SU-DHL-6 (cell line): ENCODE measurements at regions not wholly inside any gene's neighbourhood (a gene's known extent, or its start where the extent isn't known, plus 50 kb on each side); places are given as distances from the start of the nearest gene placed in this dataset.

Source experiments
- H2AFZ ChIP-seq: fragments of 200-600 bp; sonication (generic); 2 replicates; pipeline ENCODE4 v1.6.1; 2014; ENCODE audit warnings: low read depth, mild to moderate bottlenecking, moderate library complexity, mixed read lengths, antibody characterized with exemption, low read length; ENCODE audit not compliant: severe bottlenecking
- H3F3A ChIP-seq: fragments of 200-600 bp; shearing (Covaris generic); 2 replicates; pipeline ENCODE4 v1.6.0; 2016; ENCODE audit warnings: antibody characterized with exemption, mild to moderate bottlenecking; ENCODE audit not compliant: insufficient read depth
- H3K27ac ChIP-seq: fragments of 200-600 bp; sonication (generic); 2 replicates; pipeline ENCODE4 v1.5.1; 2016; ENCODE audit warnings: low read depth, mild to moderate bottlenecking, low read length, moderate library complexity, mixed read lengths
- H3K27me3 ChIP-seq: fragments of 200-600 bp; sonication (generic), shearing (Covaris generic); 2 replicates; pipeline ENCODE4 v1.6.0; 2014; ENCODE audit warnings: mild to moderate bottlenecking, low read length
- H3K36me3 ChIP-seq: fragments of 200-600 bp; sonication (generic); 2 replicates; pipeline ENCODE4 v1.6.1; 2014; ENCODE audit warnings: mild to moderate bottlenecking, low read length, mixed read lengths
- H3K4me2 ChIP-seq: fragments of 300-600, 200-600 bp; shearing (Covaris generic), sonication (generic); 2 replicates; pipeline ENCODE4 v1.6.0; 2014; ENCODE audit warnings: low read length, low read depth, mild to moderate bottlenecking; ENCODE audit not compliant: poor library complexity, severe bottlenecking
- H3K4me3 ChIP-seq: fragments of 200-600 bp; sonication (generic); 2 replicates; pipeline ENCODE4 v1.5.1; 2014; ENCODE audit warnings: antibody characterized with exemption, low read length, mild to moderate bottlenecking, mixed read lengths; ENCODE audit not compliant: insufficient read depth, poor library complexity, severe bottlenecking
- H3K79me2 ChIP-seq: fragments of 200-600 bp; sonication (generic); 2 replicates; pipeline ENCODE4 v1.6.1; 2014; ENCODE audit warnings: mild to moderate bottlenecking, low read length, moderate library complexity; ENCODE audit not compliant: insufficient read depth
- H3K9ac ChIP-seq: fragments of 200-600 bp; sonication (generic); 2 replicates; pipeline ENCODE4 v1.7.0; 2014; ENCODE audit warnings: mild to moderate bottlenecking, low read length
- H3K9me2 ChIP-seq: fragments of 200-600 bp; sonication (generic); replicated peaks from 2 replicates; pipeline ENCODE4 v1.6.1; 2014; ENCODE audit warnings: low read length; ENCODE audit not compliant: insufficient read depth
- H3K9me3 ChIP-seq: fragments of 200-600 bp; sonication (generic); 2 replicates; pipeline ENCODE4 v1.6.1; 2014; ENCODE audit warnings: low read length, mixed read lengths; ENCODE audit not compliant: insufficient read depth
- H4K20me1 ChIP-seq: fragments of 200-600 bp; sonication (generic); 2 replicates; pipeline ENCODE4 v1.6.1; 2014; ENCODE audit warnings: low read depth, mild to moderate bottlenecking, antibody characterized with exemption, low read length, moderate library complexity, mixed read lengths
- CTCF ChIP-seq: fragments of 200-600 bp; sonication (generic); IDR thresholded peaks from one replicate; pipeline ENCODE4 v1.5.1; 2017; ENCODE audit warnings: antibody characterized with exemption, mild to moderate bottlenecking, low read length, moderate library complexity; ENCODE audit not compliant: insufficient read depth, poor library complexity, severe bottlenecking
- EZH2phosphoT487 ChIP-seq: fragments of 200-600 bp; sonication (generic), shearing (Covaris generic); conservative IDR thresholded peaks from 2 replicates; pipeline ENCODE4 v1.6.1; 2018; ENCODE audit warnings: mild to moderate bottlenecking, antibody characterized with exemption, low read length, moderate library complexity, mixed read lengths

- no peaks in the 10 kb centered on the region for H3F3A ChIP-seq
- no peak overlapping the region for H3K9ac ChIP-seq
- no peaks in the 10 kb centered on the region for H3K27me3 ChIP-seq
- no peak overlapping the region for H3K4me2 ChIP-seq
- H3K36me3 ChIP-seq = no peaks in the 10 kb centered on the region
- TF ChIP-seq CTCF (no peak), EZH2phosphoT487 (no peak)
- no peaks in the 10 kb centered on the region for H4K20me1 ChIP-seq
- no peaks in the 10 kb centered on the region for H3K79me2 ChIP-seq
- no peak overlapping the region for H2AFZ ChIP-seq
- H3K4me3 ChIP-seq = no peak overlapping the region
- H3K9me3 ChIP-seq = no peaks in the 10 kb centered on the region
- H3K27ac ChIP-seq = no peak overlapping the region
- H3K9me2 ChIP-seq = no peaks in the 10 kb centered on the region
These were observed 100.0 kb downstream of the URB2 start for GRCh38 chr1:229726061-229726460.

GRCh38 chr1:229729916-229730315 is 103.9 kb downstream of the URB2 start:
- Histone ChIP-seq H3K4me2 (no peak overlapping the region), H4K20me1 (no peaks in the 10 kb centered on the region), H3K27ac (no peak overlapping the region), H3K79me2 (no peaks in the 10 kb centered on the region), H3K27me3 (no peaks in the 10 kb centered on the region), H3K36me3 (no peaks in the 10 kb centered on the region), H3F3A (no peaks in the 10 kb centered on the region), H3K4me3 (no peak overlapping the region), H3K9ac (no peak overlapping the region), H3K9me2 (no peaks in the 10 kb centered on the region), H3K9me3 (no peaks in the 10 kb centered on the region), H2AFZ (no peak overlapping the region)
- TF ChIP-seq CTCF (no peak), EZH2phosphoT487 (no peak)

DNA sequence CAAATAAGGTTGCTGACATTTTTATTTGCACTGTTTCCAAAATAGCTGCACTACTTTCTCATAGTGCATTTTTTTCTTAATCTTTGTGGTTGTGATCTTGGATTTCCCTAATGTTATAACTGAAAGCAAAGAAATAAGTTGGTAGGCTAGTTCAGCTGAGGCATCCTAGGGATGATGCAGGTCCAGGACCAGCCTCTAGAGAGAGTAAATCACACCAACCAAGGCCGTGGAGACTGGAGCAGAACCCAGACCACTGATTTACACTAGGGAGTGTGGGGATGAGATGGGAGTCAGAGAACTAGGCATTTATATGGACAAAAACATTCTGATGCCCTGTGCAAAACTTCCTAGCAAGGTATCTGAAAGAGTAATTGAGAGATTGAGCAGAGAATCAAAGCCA is 104.5 kb downstream of the URB2 start:
- no peak for TF ChIP-seq CTCF
- TF ChIP-seq EZH2phosphoT487 = no peak
- H3K4me2 ChIP-seq = no peak overlapping the region
- no peaks in the 10 kb centered on the region for H3K9me3 ChIP-seq
- H3K79me2 ChIP-seq = no peaks in the 10 kb centered on the region
- H4K20me1 ChIP-seq = no peaks in the 10 kb centered on the region
- H3F3A ChIP-seq = no peaks in the 10 kb centered on the region
- no peak overlapping the region for H3K27ac ChIP-seq
- no peaks in the 10 kb centered on the region for H3K27me3 ChIP-seq
- H2AFZ ChIP-seq = no peak overlapping the region
- no peaks in the 10 kb centered on the region for H3K9me2 ChIP-seq
- no peak overlapping the region for H3K4me3 ChIP-seq
- H3K36me3 ChIP-seq = no peaks in the 10 kb centered on the region
- H3K9ac ChIP-seq = no peak overlapping the region

- Histone ChIP-seq H3K79me2 (no peaks in the 10 kb centered on the region), H4K20me1 (no peaks in the 10 kb centered on the region)
- TF ChIP-seq CTCF (no peak), EZH2phosphoT487 (no peak)
These were observed 106.0 kb downstream of the URB2 start for GRCh38 chr1:229732061-229732460.

More at GRCh38 chr1:229732061-229732460, 106.0 kb downstream of the URB2 start:
- no peaks in the 10 kb centered on the region for H3K9me2 ChIP-seq
- no peaks in the 10 kb centered on the region for H3K27me3 ChIP-seq
- no peak overlapping the region for H3K27ac ChIP-seq
- no peaks in the 10 kb centered on the region for H3F3A ChIP-seq
- H3K9ac ChIP-seq = no peak overlapping the region
- no peaks in the 10 kb centered on the region for H3K9me3 ChIP-seq
- H2AFZ ChIP-seq = no peak overlapping the region
- H3K4me3 ChIP-seq = no peak overlapping the region
- no peaks in the 10 kb centered on the region for H3K36me3 ChIP-seq
- no peak overlapping the region for H3K4me2 ChIP-seq
